SU-DHL-6 (cell line): ENCODE measurements at regions not wholly inside any gene's neighbourhood (a gene's known extent, or its start where the extent isn't known, plus 50 kb on each side); places are given as distances from the start of the nearest gene placed in this dataset.

Experiments
- H2AFZ ChIP-seq: fragments of 200-600 bp; sonication (generic); 2 replicates; pipeline ENCODE4 v1.6.1; 2014; ENCODE audit warnings: low read depth, mild to moderate bottlenecking, moderate library complexity, mixed read lengths, antibody characterized with exemption, low read length; ENCODE audit not compliant: severe bottlenecking
- H3F3A ChIP-seq: fragments of 200-600 bp; shearing (Covaris generic); 2 replicates; pipeline ENCODE4 v1.6.0; 2016; ENCODE audit warnings: antibody characterized with exemption, mild to moderate bottlenecking; ENCODE audit not compliant: insufficient read depth
- H3K27ac ChIP-seq: fragments of 200-600 bp; sonication (generic); 2 replicates; pipeline ENCODE4 v1.5.1; 2016; ENCODE audit warnings: low read depth, mild to moderate bottlenecking, low read length, moderate library complexity, mixed read lengths
- H3K27me3 ChIP-seq: fragments of 200-600 bp; sonication (generic), shearing (Covaris generic); 2 replicates; pipeline ENCODE4 v1.6.0; 2014; ENCODE audit warnings: mild to moderate bottlenecking, low read length
- H3K36me3 ChIP-seq: fragments of 200-600 bp; sonication (generic); 2 replicates; pipeline ENCODE4 v1.6.1; 2014; ENCODE audit warnings: mild to moderate bottlenecking, low read length, mixed read lengths
- H3K4me2 ChIP-seq: fragments of 300-600, 200-600 bp; shearing (Covaris generic), sonication (generic); 2 replicates; pipeline ENCODE4 v1.6.0; 2014; ENCODE audit warnings: low read length, low read depth, mild to moderate bottlenecking; ENCODE audit not compliant: poor library complexity, severe bottlenecking
- H3K4me3 ChIP-seq: fragments of 200-600 bp; sonication (generic); 2 replicates; pipeline ENCODE4 v1.5.1; 2014; ENCODE audit warnings: antibody characterized with exemption, low read length, mild to moderate bottlenecking, mixed read lengths; ENCODE audit not compliant: insufficient read depth, poor library complexity, severe bottlenecking
- H3K79me2 ChIP-seq: fragments of 200-600 bp; sonication (generic); 2 replicates; pipeline ENCODE4 v1.6.1; 2014; ENCODE audit warnings: mild to moderate bottlenecking, low read length, moderate library complexity; ENCODE audit not compliant: insufficient read depth
- H3K9ac ChIP-seq: fragments of 200-600 bp; sonication (generic); 2 replicates; pipeline ENCODE4 v1.7.0; 2014; ENCODE audit warnings: mild to moderate bottlenecking, low read length
- H3K9me2 ChIP-seq: fragments of 200-600 bp; sonication (generic); replicated peaks from 2 replicates; pipeline ENCODE4 v1.6.1; 2014; ENCODE audit warnings: low read length; ENCODE audit not compliant: insufficient read depth
- H3K9me3 ChIP-seq: fragments of 200-600 bp; sonication (generic); 2 replicates; pipeline ENCODE4 v1.6.1; 2014; ENCODE audit warnings: low read length, mixed read lengths; ENCODE audit not compliant: insufficient read depth
- H4K20me1 ChIP-seq: fragments of 200-600 bp; sonication (generic); 2 replicates; pipeline ENCODE4 v1.6.1; 2014; ENCODE audit warnings: low read depth, mild to moderate bottlenecking, antibody characterized with exemption, low read length, moderate library complexity, mixed read lengths
- CTCF ChIP-seq: fragments of 200-600 bp; sonication (generic); IDR thresholded peaks from one replicate; pipeline ENCODE4 v1.5.1; 2017; ENCODE audit warnings: antibody characterized with exemption, mild to moderate bottlenecking, low read length, moderate library complexity; ENCODE audit not compliant: insufficient read depth, poor library complexity, severe bottlenecking
- EZH2phosphoT487 ChIP-seq: fragments of 200-600 bp; sonication (generic), shearing (Covaris generic); conservative IDR thresholded peaks from 2 replicates; pipeline ENCODE4 v1.6.1; 2018; ENCODE audit warnings: mild to moderate bottlenecking, antibody characterized with exemption, low read length, moderate library complexity, mixed read lengths

GRCh38 chr12:107978201-107978600 lies 150.9 kb upstream of the WSCD2 start:
- H3K4me2 ChIP-seq = no peak overlapping the region
- no peaks in the 10 kb centered on the region for H3K79me2 ChIP-seq
- no peaks in the 10 kb centered on the region for H3F3A ChIP-seq
- no peaks in the 10 kb centered on the region for H3K9me2 ChIP-seq
- H3K9ac ChIP-seq = no peak overlapping the region
- no peak overlapping the region for H3K4me3 ChIP-seq
- H3K9me3 ChIP-seq = peaks cover 6% of the 10 kb centered on the region; the same call in 1 of the 2 replicates
- no peak overlapping the region for H3K27ac ChIP-seq
- TF ChIP-seq CTCF (no peak), EZH2phosphoT487 (no peak)
- H3K36me3 ChIP-seq = no peaks in the 10 kb centered on the region
- no peaks in the 10 kb centered on the region for H4K20me1 ChIP-seq
- H3K27me3 ChIP-seq = no peaks in the 10 kb centered on the region
- no peak overlapping the region for H2AFZ ChIP-seq

- Histone ChIP-seq H2AFZ (no peak overlapping the region), H3K4me3 (no peak overlapping the region), H4K20me1 (no peaks in the 10 kb centered on the region), H3K4me2 (no peak overlapping the region), H3K27ac (no peak overlapping the region), H3K27me3 (no peaks in the 10 kb centered on the region), H3F3A (no peaks in the 10 kb centered on the region), H3K36me3 (no peaks in the 10 kb centered on the region), H3K79me2 (no peaks in the 10 kb centered on the region), H3K9me2 (no peaks in the 10 kb centered on the region), H3K9me3 (peaks cover 6% of the 10 kb centered on the region; the same call in 1 of the 2 replicates), H3K9ac (no peak overlapping the region)
- no peak for TF ChIP-seq EZH2phosphoT487
- TF ChIP-seq CTCF = no peak
Measured at GRCh38 chr12:107978641-107979040, 150.4 kb upstream of the WSCD2 start.

GRCh38 chr12:107983756-107984472 lies 145.2 kb upstream of the WSCD2 start:
- Histone ChIP-seq H3K4me2 (no peak overlapping the region), H3K27me3 (no peaks in the 10 kb centered on the region), H3K36me3 (no peaks in the 10 kb centered on the region), H3F3A (no peaks in the 10 kb centered on the region), H3K9me3 (no peaks in the 10 kb centered on the region), H3K9me2 (no peaks in the 10 kb centered on the region), H4K20me1 (no peaks in the 10 kb centered on the region), H3K79me2 (no peaks in the 10 kb centered on the region), H2AFZ (no peak overlapping the region), H3K9ac (no peak overlapping the region), H3K4me3 (no peak overlapping the region), H3K27ac (no peak overlapping the region)
- TF ChIP-seq CTCF = no peak
- TF ChIP-seq EZH2phosphoT487 = no peak
